Omental fat pad (tissue), 3 donors: ENCODE measurements at regions not wholly inside any gene's neighbourhood (a gene's known extent, or its start where the extent isn't known, plus 50 kb on each side); places are given as distances from the start of the nearest gene placed in this dataset.

ENCODE experiments used
- ATAC-seq: fragments of 150-250 bp; one replicate; pipeline ENCODE4 v1.9.1; 2016; ENCODE audit warnings: mild to moderate bottlenecking, moderate library complexity; ENCODE audit not compliant: low FRiP score
- DNase-seq: peaks from one replicate; pipeline ENCODE4 v3.0.0-alpha.2; 2019; ENCODE audit warnings: low spot score
- CTCF ChIP-seq, 3 donors: fragments of 450-650 bp; IDR thresholded peaks; one replicate each; pipeline ENCODE4 v1.5.1; 2016 to 2017; ENCODE audit warnings: antibody characterized with exemption in 3 of 3, mild to moderate bottlenecking in 3 of 3, moderate library complexity in 2 of 3

GRCh38 chr16:16865374-16865773 lies 486.4 kb downstream of the NPIPA7 start:
- DNase-seq = no peak
- no peak for ATAC-seq
- TF ChIP-seq CTCF (IDR thresholded peaks at IDR 0.05) = no peak

DNA sequence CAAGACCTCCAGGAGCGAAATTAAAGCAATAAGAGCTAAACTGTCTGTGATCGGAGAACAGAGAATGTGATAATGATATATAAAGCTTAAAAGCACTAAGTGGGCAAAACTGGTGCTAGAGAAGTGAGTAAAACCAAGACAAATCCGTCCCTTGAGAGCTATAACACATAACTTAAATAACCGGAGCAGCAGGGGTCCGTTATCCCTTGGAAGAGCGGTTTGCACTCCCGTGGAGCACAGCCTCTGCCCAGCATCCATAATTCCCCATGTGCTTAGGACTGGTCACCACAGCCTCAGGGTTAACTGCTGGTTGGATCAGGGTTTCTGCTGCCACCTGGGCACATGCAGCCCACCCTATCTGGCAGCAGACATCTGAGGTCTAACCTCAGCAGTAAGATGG lies 489.0 kb downstream of the NPIPA7 start:
- ATAC-seq (no peak), DNase-seq (no peak)
- no peak for TF ChIP-seq CTCF (IDR thresholded peaks at IDR 0.05)

DNA sequence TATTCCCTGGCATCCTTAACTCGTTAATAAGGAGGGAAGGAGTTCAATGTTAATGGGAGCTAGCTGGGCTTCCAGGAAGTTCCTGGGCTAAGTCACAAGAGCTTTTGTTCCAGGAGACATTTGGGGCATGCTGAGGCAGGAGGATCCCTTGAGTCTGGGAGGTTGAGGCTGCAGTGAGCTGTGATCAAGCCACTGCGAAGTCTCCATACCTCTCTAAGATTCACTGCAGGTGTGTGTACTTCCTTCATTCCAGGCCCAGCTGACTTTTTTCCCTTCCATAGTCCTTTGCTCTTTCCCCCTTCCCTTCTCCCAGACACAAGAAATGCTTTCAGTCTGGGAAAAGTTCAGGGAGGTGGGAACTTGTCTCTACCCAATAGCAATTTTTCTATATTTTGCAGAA lies 489.8 kb downstream of the NPIPA7 start:
- TF ChIP-seq CTCF (IDR thresholded peaks at IDR 0.05) = no peak
- no peak for ATAC-seq
- no peak for DNase-seq

GRCh38 chr16:16869746-16870145 lies 490.8 kb downstream of the NPIPA7 start:
- ATAC-seq = no peak
- no peak for TF ChIP-seq CTCF (IDR thresholded peaks at IDR 0.05)
- DNase-seq = no peak

DNA sequence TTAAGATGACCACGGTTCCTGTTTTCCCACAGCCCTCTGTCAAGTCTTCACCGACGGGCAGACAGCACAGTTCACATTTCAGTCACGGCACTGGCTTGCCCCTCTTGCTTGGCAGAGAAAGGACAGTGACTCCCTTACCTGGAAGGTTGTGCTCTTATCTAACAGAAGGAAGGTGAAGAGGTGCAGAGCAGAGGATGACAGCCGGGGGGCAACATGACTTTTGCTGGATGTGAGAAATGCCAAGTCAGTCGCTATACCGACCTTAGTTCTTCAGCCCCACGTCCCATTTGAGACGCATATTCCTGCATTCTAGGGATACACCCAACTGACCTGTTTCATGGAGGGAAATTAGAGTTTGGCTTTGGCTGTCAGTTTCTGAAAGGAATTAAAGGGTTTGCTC lies 492.3 kb downstream of the NPIPA7 start:
- no peak for TF ChIP-seq CTCF (IDR thresholded peaks at IDR 0.05)
- DNase-seq (no peak), ATAC-seq (no peak)

GRCh38 chr16:16877061-16877460 lies 498.1 kb downstream of the NPIPA7 start:
- no peak for ATAC-seq

More at GRCh38 chr16:16877061-16877460, 498.1 kb downstream of the NPIPA7 start:
- no peak for TF ChIP-seq CTCF (IDR thresholded peaks at IDR 0.05)
- DNase-seq = no peak
